SK-N-SH (cell line): ENCODE measurements at regions not wholly inside any gene's neighbourhood (a gene's known extent, or its start where the extent isn't known, plus 50 kb on each side); places are given as distances from the start of the nearest gene placed in this dataset.

Source experiments
- EP300 ChIP-seq, 2 experiments: IDR thresholded peaks; 2 replicates each; pipeline versions ENCODE4 v1.4.0 to v1.6.1; 2012; ENCODE audit warnings: borderline replicate concordance in 1 of 2, low read depth in 1 of 2, low read length in 1 of 2
- FOXM1 ChIP-seq: IDR thresholded peaks from 2 replicates; pipeline ENCODE4 v1.4.0; 2012; ENCODE audit warnings: low read depth, mild to moderate bottlenecking
- GABPA ChIP-seq: IDR thresholded peaks from 2 replicates; pipeline ENCODE4 v1.4.0; 2012; ENCODE audit warnings: low read depth, mild to moderate bottlenecking
- POLR2AphosphoS5 ChIP-seq: IDR thresholded peaks from 2 replicates; pipeline ENCODE4 v1.6.1; 2012; ENCODE audit warnings: low read depth, low read length
- TF ChIP-seq, protein P1 (sequence below): fragments of 200-600 bp; sonication (generic); IDR thresholded peaks from 2 replicates; pipeline ENCODE4 v1.6.1; 2017; ENCODE audit warnings: antibody characterized with exemption, mild to moderate bottlenecking, moderate library complexity

DNA sequence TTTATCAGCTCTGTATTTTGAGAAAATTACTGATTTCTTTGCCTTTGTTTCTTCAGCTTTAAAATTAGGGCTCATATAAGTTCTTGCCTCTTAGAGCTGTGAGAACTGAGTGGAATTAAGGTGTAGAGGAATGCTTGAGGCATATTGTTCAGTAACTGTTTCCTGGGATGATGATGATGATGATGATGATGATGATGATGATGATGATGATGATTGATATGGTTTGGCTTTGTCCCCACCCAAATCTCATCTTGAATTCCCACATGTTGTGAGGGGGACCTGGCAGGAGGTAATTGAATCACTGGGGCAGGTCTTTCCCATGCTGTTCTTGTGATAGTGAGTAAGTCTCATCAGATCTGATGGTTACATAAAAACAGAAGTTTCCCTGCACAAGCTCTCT lies 118.7 kb downstream of the CHRM3 start:
- TF ChIP-seq GABPA, result no peak
- TF ChIP-seq, protein P1, sequence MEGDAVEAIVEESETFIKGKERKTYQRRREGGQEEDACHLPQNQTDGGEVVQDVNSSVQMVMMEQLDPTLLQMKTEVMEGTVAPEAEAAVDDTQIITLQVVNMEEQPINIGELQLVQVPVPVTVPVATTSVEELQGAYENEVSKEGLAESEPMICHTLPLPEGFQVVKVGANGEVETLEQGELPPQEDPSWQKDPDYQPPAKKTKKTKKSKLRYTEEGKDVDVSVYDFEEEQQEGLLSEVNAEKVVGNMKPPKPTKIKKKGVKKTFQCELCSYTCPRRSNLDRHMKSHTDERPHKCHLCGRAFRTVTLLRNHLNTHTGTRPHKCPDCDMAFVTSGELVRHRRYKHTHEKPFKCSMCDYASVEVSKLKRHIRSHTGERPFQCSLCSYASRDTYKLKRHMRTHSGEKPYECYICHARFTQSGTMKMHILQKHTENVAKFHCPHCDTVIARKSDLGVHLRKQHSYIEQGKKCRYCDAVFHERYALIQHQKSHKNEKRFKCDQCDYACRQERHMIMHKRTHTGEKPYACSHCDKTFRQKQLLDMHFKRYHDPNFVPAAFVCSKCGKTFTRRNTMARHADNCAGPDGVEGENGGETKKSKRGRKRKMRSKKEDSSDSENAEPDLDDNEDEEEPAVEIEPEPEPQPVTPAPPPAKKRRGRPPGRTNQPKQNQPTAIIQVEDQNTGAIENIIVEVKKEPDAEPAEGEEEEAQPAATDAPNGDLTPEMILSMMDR, result no peak
- no peak for TF ChIP-seq FOXM1
- no peak for TF ChIP-seq POLR2AphosphoS5
- no peak for TF ChIP-seq EP300 (IDR thresholded peaks at IDR 0.05; ENCODE audit: borderline replicate concordance in 1 of 2, low read depth in 1 of 2, low read length in 1 of 2)
